HUDEP-2 (cell line): ENCODE measurements at regions not wholly inside any gene's neighbourhood (a gene's known extent, or its start where the extent isn't known, plus 50 kb on each side); places are given as distances from the start of the nearest gene placed in this dataset.

Source experiments
- DNase-seq, 76 experiments: peaks; one replicate each; lab custom pipeline; 2025; ENCODE audit not compliant: unreplicated experiment in 76 of 76; lab: John Stamatoyannopoulos, UW

DNA sequence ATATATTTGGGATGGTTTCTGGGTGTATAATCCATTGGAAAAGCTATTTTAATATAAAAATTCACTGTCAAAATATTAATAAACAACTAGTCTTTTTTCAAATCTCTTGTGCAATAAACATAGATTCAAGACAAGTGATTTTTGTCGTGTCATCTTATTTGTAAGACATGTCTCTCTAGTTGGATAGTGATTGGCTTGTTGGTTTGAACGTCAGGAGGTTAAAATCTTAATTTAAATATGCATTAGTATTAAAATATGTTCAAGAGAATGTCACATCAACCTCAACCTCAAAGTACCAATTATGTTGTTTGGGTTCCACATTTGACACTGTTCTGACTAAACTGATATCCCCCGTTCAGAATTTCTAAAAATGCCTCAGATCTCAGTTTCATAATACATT, 287.6 kb downstream of the CASP12 start:
- DNase-seq = no peak

DNA sequence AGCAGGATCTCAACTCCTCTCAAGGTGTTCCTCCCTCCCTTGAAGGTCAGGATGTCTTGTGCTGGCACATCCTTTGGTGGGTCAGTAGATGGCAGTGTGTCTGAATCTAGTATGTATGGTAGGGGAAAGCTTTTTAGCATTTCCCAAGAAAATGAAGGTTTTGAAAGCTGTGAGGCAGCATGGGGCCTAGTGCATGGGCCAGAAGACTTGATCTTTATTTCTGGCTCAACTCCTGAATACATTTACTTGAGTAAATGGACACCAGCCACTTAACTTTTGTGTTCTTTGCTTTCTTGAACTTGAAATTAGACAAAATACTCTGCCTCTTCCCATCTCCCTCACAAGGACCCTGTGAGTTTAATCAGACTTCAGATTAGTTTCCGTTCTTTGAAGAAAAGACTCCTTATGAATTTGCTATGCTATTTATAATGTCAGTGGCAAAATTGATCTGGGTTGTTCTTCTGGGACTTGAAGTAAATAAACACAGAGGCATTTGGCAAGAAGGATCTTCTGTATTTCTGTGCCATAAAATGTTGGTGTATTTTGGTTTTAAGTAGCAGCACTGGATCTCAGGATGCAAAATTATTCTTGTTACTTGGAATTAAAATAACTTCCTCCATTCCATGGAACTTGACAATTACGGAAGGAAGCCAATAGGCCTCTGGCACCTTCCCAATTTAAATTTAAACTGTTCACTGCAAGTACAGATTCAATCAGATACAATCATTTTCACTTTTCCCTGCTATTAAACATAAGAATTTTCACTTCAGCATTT, 288.8 kb downstream of the CASP12 start:
- peak in 25 of 76 experiments; percentile 1 to 50 (median 18) for DNase-seq

GRCh38 chr11:104602643-104603042, 295.6 kb downstream of the CASP12 start:
- no peak for DNase-seq

DNA sequence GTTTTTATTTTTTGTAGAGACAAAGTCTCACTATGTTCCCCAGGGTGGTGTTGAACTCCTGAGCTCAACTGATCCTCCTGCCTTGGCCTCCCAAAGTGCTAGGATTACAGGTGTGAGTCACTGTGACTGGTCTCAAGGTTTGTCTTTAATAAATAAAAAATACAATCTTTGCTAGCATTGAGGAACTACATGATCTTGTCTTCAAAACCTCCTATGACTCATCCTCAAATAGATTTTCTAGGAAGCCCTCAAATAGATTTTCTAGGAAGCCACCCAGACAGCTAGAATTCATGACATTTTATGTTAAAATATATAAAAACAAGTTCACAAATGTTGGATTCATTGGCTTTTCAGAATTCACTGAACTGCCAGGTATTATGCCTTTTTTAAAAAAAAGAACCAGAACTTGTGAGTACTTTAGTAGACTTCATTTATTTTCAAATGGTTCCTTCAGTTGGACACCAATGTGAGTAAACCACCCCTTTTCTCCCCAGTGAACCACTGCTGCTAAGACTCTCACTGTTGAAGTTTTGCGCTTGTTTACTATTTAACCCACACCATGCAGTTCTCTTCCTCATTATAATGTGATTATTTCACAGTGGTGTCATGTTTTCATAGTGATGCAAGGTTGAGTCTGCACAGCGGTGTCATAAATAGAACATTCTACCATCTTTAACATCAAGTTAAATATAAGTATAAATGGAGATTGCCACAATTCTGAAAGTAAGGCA, 303.9 kb downstream of the CASP12 start:
- DNase-seq = no peak

GRCh38 chr11:104588970-104589369, 309.3 kb downstream of the CASP12 start:
- DNase-seq = no peak

DNA sequence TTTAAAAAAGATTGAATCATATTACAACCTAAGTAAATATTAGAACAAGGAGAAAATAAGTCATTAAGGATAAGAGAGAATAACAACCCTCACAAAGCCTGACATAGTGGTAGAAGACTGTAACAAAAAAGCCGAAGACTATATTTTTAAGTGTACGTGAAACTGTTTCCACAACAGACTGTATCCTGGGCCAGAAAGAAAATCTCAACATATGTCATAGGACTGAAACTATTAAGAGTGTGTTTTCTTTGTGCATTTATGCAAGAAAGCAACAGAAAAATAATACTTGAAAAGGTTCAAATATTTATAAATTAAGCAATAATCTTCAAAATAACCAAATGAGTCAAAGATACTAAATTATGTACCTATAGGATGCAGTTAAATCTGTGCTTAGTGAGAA, 309.8 kb downstream of the CASP12 start:
- DNase-seq = no peak

- DNase-seq = no peak
Measured at GRCh38 chr11:104584823-104585222, 313.4 kb downstream of the CASP12 start.

DNA sequence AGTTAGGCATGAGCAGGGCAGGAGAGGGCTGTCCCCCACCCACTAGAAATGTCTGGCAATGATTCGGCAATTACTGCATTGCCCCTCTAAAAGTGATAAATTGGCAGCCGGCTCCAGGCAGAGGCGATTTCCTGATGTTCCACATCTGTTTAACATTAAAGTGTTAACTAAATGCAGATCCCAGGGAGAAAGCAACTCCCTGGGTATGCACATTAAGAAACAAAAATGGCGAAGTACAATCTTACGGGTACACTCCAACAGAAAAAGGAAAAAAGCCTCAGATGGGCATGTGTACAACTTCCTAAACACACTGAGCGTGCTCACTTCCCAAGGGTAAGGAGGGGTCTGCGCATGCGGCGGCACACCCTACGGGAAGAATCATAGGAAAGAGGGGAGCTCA, 314.4 kb downstream of the CASP12 start:
- no peak for DNase-seq

- no peak for DNase-seq
Measured at GRCh38 chr11:104582431-104582830, 315.8 kb downstream of the CASP12 start.

DNA sequence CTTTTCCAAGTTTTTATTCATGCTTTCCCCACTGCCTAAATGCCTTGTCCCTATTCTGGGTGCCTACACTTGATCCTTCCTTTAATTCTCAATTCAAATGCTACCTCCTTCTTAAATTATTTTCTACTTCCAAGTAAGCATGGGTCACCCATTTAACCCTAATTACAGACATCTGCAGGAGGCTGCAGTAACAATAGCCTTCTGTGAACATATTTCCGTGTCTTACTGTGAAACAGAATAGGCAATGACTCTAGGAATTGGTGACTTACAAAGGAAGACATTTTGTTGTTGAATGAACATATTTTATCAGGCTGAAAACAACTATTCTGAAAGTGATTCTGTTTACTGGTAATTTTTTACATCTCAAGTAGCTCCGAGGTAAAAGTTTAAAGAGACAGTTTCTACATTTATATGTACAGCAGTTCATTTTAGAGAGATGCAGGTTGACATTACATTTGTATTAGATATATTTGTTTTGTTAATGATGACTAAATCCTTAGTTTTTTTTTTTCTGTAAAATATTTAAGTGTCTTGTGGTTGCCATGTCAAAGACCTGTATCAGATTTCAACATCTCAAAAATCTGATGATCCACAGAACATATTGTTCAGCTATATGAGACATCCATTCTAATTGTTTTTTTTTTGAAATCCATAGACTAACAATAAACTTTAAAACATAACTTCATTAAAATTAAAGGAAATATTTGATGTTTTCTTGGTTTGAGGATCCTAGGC, 316.8 kb downstream of the CASP12 start:
- DNase-seq = no peak

GRCh38 chr11:104573441-104573990, 324.7 kb downstream of the CASP12 start:
- DNase-seq = no peak

GRCh38 chr11:104572279-104572678, 326.0 kb downstream of the CASP12 start:
- DNase-seq = peak in 1 of 76 experiments; percentile 36

- peak in 6 of 76 experiments; percentile 0 to 45 (median 20) for DNase-seq
Measured at GRCh38 chr11:104570078-104570701, 328.1 kb downstream of the CASP12 start.

GRCh38 chr11:104565583-104565961, 332.7 kb downstream of the CASP12 start:
- no peak for DNase-seq

- DNase-seq = no peak
Measured at GRCh38 chr11:104564921-104565582, 333.2 kb downstream of the CASP12 start.

DNA sequence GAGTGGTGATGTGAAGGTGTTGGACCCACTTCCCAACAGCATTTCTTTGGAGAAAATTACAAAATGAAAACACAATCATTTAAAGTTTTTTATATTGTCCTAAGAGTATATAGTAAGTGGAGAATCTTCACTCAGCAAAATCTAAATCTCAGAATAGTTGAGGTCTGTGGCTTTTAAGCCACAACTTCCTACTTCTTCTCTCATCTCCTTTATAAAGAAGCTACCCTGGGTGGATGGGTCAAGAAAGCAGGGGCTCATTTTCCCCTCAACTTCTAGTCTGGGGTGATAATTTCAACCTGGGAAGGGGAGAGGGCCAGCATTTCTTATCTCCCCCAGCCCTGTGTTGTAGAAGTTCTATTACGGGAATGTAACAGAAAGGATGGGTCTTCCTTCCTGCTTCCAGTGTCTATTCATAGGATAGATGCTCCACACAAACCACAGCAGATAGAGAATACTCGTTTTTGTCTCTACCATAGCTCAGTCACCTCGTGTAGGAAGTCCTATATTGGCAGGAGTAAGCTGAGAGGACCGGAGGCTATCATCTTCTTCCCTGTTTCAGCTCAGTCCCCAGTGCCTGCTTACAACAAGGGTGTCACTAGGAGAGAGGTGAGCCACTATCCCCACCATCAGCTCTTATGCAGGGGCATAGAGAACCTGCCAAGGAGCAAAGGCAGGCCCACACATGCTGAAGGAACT, 341.5 kb downstream of the CASP12 start:
- DNase-seq = no peak

- no peak for DNase-seq
Measured at GRCh38 chr11:104549019-104549418, 349.2 kb downstream of the CASP12 start.

GRCh38 chr11:104547996-104548661, 350.1 kb downstream of the CASP12 start:
- DNase-seq = peak in 1 of 76 experiments; percentile 10

- no peak for DNase-seq
Measured at GRCh38 chr11:104546501-104546900, 351.8 kb downstream of the CASP12 start.
